Dermis blood vessel endothelial cell (primary cell): ENCODE measurements at regions not wholly inside any gene's neighbourhood (a gene's known extent, or its start where the extent isn't known, plus 50 kb on each side); places are given as distances from the start of the nearest gene placed in this dataset.

Source experiments
- DNase-seq: peaks from one replicate; pipeline ENCODE4 v3.0.0; 2010

DNA sequence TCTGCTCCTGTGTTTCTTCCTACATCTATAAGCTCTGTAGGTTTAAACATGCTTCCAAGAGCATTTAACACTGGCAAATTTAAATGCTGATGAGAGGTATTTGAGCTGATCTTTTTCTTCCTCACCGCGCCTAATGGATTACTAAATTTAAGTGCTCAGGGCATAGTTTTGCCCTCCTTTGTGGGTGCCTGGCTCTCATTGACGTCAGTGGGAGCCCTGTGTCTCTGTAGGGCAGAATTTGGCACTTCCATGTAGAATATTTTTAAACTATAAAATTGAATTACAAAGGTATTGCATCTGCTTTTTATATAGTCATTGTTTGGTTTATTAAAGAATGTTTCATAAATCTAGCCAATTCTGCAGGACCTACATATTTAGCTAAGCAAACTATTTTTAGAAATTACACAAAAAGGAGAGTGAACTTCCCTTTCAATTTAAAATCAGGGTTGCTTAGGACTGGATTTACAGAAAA lies 444.8 kb downstream of the AEBP2 start:
- no peak for DNase-seq

DNA sequence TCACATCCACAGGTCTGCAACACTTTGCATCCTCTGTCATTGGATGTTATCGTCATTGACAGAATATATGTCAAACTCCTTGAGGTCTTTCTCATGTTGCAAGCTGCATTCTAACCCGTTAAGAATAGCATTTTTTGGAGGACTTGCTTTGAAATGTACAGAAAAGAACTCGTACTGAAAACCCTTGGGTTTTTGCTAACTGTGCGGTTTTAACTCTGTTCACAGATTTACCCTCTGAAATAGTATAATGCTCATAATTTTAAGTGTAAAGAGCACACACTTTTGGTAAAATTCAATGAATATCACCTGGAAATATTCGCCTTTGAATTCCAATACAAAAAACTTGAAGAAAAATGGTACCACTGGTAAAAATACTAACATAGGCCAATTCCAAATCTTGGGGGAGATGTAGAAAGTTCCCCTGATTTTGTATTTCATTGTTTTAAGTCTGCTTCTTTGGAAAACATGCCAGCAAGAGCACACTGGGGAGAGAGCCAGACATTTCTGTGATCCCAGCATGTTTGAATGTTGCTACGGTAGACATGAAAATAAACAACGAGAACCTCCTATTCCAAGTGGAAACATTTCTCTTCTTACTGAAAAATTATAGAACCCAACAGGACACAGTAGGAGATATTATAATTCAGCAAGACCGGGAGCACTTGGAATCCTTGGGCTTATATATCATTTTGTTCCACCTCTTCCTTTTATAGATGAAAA lies 446.0 kb downstream of the AEBP2 start:
- no peak for DNase-seq

DNA sequence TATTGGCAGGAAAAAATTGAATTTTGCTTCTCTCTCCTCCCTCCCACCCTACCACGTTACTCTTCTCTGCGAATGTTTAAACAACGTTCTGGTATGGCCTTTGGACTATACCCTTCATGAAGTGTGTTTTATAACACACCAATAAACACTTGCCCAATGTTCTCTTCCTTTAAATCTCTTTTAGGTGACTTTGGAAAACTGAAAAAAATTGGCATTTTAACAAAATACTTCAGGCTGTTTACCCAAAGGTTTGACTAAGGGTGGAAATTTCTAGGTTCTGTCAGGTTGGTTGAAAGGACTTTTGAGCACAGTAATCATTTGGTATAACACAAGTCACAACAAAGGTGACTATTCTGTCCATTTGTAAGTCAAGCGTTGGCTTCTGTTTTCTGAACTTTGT lies 446.8 kb downstream of the AEBP2 start:
- no peak for DNase-seq

DNA sequence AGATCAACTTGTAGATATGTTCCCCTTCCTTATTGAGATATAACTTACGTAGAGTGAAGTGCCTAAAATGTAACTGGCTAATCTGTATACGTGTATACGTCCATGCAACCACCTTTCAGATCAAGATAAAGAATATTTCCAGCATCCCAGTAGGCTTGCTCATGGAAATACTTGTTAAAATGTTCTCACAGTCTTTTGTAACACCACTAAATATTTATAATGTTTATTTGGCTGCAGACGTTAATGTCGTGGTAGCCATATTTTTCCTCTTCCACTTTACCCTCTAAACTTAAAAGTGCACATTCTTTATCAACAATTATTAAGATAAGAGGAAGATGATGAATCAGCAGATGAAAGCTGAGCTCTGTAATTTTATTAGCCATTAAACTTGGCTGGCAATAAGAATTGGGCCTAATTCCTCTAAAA lies 447.4 kb downstream of the AEBP2 start:
- no peak for DNase-seq

DNA sequence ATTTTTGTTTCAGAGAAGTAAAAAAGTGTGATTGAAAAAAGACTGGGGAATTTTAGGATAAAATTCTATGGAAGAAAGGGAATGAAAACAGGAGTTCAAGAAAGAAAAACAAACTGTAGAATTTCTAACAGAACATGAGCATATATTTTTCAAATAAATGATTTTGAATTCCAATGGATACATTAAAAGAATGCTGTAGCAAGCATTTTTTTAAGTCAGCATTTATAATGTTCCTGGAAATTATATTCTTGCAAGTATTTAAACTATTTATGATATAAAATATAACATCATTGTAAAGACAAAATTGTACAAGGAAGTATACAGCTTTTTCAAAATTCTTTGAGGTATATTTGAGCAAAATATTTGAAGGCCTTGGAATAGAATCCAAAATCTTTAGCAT lies 450.7 kb downstream of the AEBP2 start:
- DNase-seq, result no peak

DNA sequence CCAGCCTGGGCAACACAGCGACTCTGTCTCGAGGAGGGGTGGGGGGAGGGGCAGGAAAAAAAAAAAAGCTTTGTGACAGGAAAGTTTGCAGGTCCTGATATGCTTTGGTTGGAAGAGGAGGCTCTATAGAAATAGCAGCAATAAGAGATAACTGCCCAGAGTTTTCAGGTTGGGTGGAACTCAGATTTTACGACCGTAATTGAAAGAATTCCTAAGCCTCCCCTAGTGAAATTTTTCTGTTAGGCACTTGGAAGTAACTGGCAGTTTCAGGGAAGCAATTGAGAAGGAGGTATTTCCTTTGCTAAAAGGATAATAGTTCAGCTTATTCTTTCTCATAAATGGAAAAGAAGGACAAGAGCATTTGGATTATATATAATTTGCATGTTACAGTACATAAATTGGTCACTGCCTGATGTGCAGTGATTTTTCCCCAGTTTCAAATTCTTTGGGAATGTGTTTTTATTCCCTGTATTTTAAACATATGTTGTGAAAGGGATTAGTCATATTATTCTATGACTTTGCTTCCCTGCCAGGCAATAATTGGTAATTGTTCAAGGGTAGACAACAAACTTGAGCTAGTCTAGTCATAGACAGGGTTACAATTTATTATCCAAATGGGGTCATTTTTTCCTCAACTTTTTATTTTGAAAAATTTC lies 452.8 kb downstream of the AEBP2 start:
- peak; percentile 18 for DNase-seq

DNA sequence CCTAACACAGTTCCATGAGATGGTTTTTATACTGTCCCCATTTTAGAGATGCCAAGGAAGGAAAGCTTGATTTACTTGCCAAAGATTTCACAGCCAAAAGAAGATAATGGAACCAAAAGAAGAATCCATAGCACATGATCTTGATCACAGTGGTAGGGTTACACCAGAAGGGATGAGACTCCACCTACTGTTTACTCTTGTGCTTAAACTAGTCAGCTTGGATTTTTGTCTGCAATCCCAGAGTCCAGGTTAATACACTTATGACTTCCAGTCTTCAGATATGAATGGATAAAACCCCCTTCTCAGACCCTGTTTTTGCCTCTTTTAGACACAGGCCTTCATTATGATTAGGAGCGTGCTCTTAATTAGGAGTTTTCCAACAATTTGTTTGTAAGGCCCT lies 454.2 kb downstream of the AEBP2 start:
- peak; percentile 31 for DNase-seq

DNA sequence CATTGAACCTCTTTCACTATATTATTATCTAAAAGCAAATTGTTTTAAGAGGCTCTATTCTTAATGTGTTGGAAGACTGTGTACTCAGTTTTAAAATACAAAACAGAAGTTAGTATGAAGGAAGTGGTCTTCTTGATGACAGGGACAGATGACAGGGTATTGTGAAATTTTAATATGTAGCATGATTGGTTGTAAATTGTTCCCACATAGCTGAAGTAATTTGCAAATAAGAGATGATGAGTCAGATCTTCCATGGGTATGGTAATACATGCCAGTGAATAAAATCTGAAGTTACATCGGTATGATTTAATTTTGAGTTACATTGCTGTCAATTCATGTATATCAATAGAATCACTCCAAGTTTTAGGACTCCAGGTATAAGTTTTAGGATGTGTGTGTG lies 454.8 kb downstream of the AEBP2 start:
- peak; percentile 7 for DNase-seq

DNA sequence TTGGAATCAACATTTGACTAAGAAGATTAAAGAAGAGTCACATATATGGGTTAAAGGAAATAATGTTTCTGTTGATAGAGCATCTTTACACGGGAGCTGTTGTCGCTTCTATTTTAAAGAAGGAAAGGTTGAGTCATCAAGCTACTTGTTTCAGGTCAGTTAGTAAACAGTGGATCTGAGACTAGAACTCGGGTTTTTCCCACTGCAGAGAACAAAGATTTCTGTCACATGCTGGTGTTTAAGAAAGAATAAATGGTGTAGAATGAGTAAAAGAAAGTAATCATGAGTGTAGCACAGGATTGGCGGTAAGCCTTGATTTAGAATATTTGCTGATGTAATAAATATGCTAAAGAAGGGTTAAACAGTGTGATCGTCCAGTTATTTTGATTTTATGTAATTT lies 455.5 kb downstream of the AEBP2 start:
- peak; percentile 44 for DNase-seq

DNA sequence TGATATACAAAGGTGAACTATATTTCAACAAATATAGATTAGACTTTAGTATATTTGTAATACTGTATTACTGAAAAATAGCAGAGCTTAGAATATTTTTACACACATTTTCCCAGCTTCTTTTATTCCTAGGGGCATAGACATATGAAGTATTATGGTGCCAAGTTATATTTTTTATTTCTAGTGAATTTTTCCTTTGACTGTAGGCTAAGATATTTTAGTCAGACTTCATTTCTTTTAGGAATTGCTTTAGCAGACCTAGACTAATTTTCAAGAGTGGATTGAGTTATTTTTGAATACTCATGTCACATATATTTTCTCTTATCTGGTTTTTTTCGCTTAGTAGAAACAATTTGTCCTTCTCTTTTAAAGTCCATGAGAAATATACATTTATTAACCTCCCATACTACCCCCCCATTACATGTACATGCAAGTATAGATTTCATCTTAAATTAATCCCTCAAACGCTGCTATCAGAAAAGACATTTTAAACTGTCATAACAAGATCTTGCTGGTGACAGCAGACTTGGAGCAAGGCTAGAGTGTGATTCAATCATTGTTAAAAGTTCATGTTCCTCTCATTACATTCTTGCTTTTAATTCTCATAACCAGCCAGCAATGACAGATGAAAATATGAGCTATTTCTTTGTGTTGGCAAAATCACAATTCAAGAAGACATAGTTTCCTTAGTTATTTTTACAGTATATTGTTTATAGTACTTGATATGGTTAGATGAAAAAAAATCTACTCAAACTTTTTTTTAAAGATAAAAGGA lies 456.1 kb downstream of the AEBP2 start:
- no peak for DNase-seq

DNA sequence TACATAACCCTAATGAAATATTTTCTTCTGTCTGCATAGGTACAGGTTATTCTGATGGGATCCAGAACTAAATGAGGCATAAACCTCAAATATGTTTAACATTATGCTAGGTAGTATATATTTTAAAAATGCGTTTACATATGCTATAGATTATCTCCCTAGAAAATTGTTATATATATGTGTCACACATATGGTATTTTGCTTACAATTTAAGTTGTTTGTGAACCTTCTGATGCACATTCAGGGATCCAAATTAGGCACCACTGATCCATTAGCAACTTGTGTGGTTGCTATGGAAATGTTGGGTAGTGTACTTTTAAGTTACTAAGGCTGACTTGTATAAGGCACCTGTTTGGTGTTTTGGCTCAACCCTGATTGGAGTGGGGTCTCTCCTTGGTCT lies 456.7 kb downstream of the AEBP2 start:
- DNase-seq, result no peak

DNA sequence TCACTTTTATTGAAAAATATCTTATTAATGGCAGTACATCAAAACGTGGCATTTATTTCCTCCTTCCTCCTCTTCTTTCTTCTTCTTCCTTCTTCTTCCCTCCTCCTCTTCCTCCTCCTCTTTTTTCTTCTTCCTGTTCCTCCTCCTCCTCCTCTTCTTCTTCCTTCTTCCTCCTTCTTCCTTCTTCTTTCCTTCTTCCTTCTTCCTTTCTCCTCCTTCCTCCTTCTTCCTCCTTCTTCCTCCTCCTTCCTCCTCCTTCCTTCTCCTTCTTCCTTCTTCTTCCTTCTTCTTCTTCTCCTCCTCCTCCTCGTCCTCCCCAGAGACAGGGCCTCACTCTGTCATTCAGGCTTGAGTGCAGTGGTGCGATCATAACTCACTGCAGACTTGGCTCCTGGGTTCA lies 457.2 kb downstream of the AEBP2 start:
- DNase-seq, result no peak

DNA sequence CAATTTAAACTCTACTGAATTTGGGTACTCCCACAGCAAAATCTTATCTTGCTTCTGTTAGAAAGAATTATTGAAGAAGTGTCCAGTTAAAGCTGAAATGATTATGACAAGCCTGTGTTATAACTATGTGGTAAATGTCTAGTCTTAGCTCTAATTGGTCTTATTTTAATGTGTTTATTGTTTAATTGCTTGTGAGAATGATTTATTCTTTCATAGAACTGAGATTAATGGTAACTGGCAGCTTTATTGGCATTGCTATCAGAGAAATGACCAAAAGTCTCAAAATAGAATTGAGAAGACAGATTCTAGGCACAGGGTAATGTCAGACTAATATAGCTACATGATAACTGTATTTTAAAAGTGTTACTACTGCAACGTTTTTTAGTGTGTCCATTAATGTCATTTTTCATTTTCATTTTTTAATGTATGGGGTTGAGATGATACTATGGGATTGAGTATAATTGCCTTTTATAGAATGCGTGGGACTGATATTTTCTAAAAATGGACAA lies 458.7 kb downstream of the AEBP2 start:
- no peak for DNase-seq

DNA sequence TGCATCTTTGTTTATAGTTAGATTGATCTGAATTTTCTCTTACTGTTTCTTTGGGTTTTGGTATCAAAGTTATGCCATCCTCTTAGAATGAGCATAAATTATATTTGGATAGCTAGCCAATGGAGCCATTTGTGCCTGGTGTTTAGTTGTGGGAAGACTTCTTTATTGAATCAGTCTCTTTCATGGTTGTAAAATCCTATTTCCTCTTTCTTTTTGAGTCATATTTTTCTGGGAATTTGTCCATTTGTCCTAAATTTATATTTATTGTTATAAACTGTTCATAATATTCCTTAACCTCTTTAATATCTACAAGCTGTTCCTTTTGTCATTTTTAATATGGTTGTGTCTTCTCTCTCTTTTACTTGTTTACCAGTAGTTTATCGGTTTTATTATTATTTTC lies 462.5 kb downstream of the AEBP2 start:
- DNase-seq, result no peak

DNA sequence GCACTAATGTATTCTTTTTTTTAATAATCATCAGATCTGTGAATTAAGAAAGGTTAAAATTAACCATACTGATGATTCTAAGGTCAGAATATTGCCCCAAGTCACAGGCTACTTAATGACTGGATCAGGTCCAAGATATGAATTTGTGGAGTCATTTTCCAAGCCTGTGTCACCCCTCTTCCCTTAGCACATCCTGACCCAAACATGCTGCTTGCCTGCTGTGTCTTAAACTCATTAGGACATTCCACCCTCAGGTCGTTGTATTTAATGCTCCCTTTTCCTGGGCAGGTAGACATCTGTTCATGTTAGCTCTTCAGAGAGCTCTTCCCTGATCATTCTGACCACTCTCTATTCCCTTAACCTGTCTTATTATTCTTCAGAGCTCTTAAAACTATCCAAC lies 463.5 kb upstream of the PDE3A start:
- peak; percentile 44 for DNase-seq

DNA sequence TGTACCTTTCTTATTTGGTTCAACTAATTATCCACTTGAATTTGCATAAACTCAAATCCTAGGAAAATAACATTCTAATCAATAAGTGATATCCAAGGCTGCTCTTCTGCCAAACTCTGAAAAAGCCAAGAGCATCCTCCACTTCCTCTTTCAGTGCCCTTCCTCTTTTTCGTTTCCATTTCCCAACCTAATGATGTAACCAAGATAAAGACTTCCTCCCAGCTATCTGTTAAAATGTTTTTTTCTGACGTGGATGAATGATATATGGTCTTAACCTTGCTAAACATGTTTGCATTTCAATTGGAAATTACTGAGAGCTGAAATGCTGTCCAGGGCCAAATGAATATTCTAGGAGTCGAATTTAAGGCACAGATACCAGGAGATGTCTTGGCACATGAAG lies 459.5 kb upstream of the PDE3A start:
- no peak for DNase-seq

DNA sequence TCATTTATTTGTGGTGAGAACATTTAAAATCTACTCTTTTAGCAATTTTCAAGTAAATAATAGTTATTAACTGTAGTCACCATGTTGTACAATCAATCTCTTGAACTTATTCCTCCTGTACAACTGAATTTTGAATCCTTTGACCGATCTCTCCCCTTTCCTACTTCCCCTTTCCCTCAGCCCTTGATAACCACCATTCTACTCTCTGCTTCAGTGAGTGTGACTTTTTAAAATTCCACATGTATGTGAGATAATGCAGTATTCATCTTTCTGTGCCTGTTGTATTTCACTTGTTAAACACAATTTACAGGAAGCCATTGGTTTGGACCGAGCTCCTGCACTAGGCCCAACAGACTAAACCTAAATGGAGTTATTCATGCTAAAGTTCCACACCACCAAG lies 458.9 kb upstream of the PDE3A start:
- DNase-seq, result no peak

DNA sequence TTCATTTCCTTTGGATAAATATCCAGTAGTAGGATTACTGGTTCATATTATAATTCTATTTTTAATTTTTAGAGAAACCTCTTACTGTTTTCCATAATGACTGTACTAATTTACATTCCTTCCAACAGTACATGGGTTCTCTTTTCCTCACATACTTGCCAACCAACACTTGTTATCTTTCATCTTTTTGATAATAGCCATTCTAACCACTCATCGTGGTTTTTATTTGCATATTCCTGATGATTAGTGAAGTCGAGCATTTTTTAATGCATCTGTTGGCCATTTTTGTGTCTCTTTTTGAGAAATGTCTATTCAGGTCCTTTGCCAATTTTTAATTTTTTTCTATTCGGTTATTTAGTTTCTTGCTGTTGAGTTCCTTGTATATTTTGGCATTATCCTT lies 457.7 kb upstream of the PDE3A start:
- DNase-seq, result no peak

DNA sequence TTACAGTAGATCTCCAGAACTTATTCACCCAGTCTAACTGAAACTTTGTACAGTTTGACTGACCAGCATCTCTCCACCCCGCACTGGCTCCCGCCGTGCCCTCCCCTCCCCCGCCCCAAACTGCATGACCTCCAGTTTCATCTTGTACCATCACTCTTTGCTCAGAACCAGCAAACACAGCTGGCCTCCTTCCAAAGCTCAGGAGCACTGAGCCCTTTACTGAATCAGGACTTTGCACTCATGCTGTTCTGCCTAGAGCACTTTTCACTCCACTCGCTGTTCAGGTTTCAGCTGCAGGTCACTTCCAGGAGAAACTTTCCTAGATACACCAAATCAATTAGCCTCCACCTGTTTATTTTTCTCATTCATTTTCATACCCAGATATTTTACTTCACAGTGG lies 455.3 kb upstream of the PDE3A start:
- DNase-seq, result no peak

DNA sequence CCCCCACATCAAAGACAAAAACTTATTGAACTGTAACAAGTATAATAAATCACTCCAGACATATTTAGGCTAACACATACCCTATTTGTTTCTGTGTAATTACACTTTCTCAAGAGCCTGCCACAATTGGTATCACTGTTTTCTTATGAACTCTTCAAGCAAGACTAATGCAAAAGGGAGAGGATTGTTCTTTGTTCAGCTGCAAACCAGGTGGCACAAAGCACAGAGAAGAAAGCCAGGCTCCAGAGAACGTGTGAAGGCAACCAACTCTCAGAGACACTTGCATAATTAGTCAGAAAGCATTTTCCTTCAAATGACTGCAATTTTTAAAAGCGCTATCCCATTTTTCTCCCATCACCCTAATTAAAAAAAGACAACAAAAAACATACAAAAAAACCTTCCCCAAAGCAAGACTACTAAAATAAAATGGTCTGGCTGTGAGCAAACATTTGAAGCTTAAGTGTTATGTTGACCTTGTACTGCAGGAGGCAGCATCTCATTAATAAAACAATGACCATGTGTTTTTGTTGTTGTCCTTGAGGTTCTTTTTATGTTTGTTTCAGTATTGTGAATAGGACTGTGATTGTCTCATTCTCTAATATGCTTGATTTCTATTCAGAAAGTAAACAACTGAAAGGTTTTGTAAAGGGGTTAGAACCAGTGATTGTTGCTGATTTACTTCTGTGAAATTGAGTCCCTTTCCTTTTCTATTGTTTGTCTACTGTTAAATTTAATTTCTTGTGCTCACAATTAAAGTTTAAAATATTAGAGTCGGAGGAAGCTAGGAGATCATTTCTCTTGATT lies 452.7 kb upstream of the PDE3A start:
- DNase-seq, result peak; percentile 76

DNA sequence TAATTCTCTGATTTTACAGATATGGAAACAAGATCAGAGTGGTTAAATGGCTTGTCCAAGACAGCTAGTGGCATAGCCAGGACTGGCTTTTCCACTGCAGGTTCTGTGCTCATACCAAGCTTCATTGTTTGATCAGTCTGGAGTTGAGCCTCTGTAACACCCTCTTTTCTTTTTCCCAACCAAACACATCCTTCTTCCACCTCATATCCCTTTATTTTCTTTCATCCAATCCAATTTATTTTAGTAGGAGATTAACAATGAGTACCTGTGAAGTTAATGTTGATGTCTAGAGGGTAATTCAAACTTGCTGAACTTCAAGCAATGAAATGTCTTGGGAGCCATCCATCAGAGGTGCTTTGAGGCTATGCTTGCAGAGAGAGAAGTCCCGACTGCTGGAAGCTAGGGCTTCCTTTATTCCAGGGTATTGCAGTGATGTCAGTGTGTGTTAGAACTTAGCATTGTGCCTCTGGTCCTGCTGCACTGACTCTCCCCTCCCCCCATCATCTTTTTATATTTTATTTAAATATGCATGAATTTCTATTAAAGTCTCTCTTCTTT lies 452.1 kb upstream of the PDE3A start:
- DNase-seq, result peak; percentile 23

DNA sequence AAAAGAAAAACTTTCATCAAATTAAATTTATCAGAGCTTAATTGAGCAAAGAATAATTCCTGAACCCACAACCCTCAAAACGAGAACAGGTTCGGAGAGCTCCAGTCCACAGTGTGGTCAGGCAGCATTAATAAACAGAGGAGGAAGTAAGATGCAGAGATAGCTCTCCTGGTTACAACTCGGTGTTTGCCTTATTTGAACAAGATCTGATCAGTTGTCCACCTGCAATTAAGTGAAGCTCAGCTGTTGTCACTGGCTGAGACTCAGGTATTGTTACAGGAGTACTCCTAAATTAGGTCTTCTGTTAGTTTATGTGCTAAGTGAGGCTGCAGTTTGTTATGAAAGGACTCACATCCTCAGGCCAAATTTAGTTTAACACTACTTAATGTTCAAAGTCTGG lies 451.4 kb upstream of the PDE3A start:
- no peak for DNase-seq
